ENCODE measurements at regions not wholly inside any gene's neighbourhood (a gene's known extent, or its start where the extent isn't known, plus 50 kb on each side); places are given as distances from the start of the nearest gene placed in this dataset.

DNA sequence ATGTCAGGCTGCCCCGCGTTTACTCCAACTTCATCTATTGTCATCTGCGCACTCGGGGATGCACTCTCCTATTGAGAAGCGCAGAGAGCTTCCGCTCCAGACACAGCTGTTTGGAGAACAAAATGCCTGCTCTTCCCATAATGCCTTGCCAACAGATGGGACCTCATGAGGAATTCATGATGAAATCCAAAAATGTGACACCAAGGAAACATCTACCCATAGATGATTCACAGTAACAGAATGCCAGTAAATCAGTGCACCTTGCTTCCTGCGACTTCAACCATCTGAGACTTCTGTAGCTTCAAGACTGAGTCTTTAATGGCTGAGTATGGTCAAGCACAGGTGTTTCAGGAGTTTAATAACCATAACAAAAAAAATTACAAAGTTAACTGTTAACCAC, 1144.9 kb upstream of the GOT2 start:
- H3K79me2 ChIP-seq (ENCODE audit: insufficient read depth, low read length), result no peaks in the 10 kb centered on the region
- no peaks in the 10 kb centered on the region for H3K36me3 ChIP-seq (ENCODE audit: low read length)
- H3F3A ChIP-seq (ENCODE audit: insufficient read depth), result no peaks in the 10 kb centered on the region
- no peaks in the 10 kb centered on the region for H3K9me2 ChIP-seq (replicated peaks; ENCODE audit: insufficient read depth, low read length)
- no peak overlapping the region for H3K4me2 ChIP-seq (ENCODE audit: low read depth, low read length, poor library complexity, severe bottlenecking)
- no peaks in the 10 kb centered on the region for H3K27me3 ChIP-seq (ENCODE audit: low read length)
- H2AFZ ChIP-seq (ENCODE audit: low read depth, low read length, severe bottlenecking), result no peak overlapping the region
- TF ChIP-seq, protein P1, sequence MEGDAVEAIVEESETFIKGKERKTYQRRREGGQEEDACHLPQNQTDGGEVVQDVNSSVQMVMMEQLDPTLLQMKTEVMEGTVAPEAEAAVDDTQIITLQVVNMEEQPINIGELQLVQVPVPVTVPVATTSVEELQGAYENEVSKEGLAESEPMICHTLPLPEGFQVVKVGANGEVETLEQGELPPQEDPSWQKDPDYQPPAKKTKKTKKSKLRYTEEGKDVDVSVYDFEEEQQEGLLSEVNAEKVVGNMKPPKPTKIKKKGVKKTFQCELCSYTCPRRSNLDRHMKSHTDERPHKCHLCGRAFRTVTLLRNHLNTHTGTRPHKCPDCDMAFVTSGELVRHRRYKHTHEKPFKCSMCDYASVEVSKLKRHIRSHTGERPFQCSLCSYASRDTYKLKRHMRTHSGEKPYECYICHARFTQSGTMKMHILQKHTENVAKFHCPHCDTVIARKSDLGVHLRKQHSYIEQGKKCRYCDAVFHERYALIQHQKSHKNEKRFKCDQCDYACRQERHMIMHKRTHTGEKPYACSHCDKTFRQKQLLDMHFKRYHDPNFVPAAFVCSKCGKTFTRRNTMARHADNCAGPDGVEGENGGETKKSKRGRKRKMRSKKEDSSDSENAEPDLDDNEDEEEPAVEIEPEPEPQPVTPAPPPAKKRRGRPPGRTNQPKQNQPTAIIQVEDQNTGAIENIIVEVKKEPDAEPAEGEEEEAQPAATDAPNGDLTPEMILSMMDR (IDR thresholded peaks at IDR 0.05; ENCODE audit: insufficient read depth, low read length, poor library complexity, severe bottlenecking), result no peak
- no peak for TF ChIP-seq EZH2phosphoT487 (conservative IDR thresholded peaks at IDR 0.05; ENCODE audit: low read length)
- H3K9me3 ChIP-seq (ENCODE audit: insufficient read depth, low read length), result no peaks in the 10 kb centered on the region
- no peak overlapping the region for H3K4me3 ChIP-seq (ENCODE audit: insufficient read depth, low read length, poor library complexity, severe bottlenecking)
- H3K9ac ChIP-seq (ENCODE audit: low read length), result no peak overlapping the region
- H3K27ac ChIP-seq (ENCODE audit: low read depth, low read length), result no peak overlapping the region
- no peaks in the 10 kb centered on the region for H4K20me1 ChIP-seq (ENCODE audit: low read depth, low read length)

GRCh38 chr16:59878479-59878878, 1144.4 kb upstream of the GOT2 start:
- H3K9ac ChIP-seq (ENCODE audit: low read length), result no peak overlapping the region
- H3K9me3 ChIP-seq (ENCODE audit: insufficient read depth, low read length), result no peaks in the 10 kb centered on the region
- H3F3A ChIP-seq (ENCODE audit: insufficient read depth), result no peaks in the 10 kb centered on the region
- H2AFZ ChIP-seq (ENCODE audit: low read depth, low read length, severe bottlenecking), result no peak overlapping the region
- H3K27ac ChIP-seq (ENCODE audit: low read depth, low read length), result no peak overlapping the region
- no peak overlapping the region for H3K4me3 ChIP-seq (ENCODE audit: insufficient read depth, low read length, poor library complexity, severe bottlenecking)
- no peaks in the 10 kb centered on the region for H3K79me2 ChIP-seq (ENCODE audit: insufficient read depth, low read length)
- no peak for TF ChIP-seq EZH2phosphoT487 (conservative IDR thresholded peaks at IDR 0.05; ENCODE audit: low read length)
- TF ChIP-seq, protein P1 (IDR thresholded peaks at IDR 0.05; ENCODE audit: insufficient read depth, low read length, poor library complexity, severe bottlenecking), result no peak
- no peaks in the 10 kb centered on the region for H3K27me3 ChIP-seq (ENCODE audit: low read length)
- no peaks in the 10 kb centered on the region for H4K20me1 ChIP-seq (ENCODE audit: low read depth, low read length)
- no peaks in the 10 kb centered on the region for H3K9me2 ChIP-seq (replicated peaks; ENCODE audit: insufficient read depth, low read length)
- no peaks in the 10 kb centered on the region for H3K36me3 ChIP-seq (ENCODE audit: low read length)
- no peak overlapping the region for H3K4me2 ChIP-seq (ENCODE audit: low read depth, low read length, poor library complexity, severe bottlenecking)

- Histone ChIP-seq H3K4me3 (ENCODE audit: insufficient read depth, low read length, poor library complexity, severe bottlenecking) (no peak overlapping the region), H3K79me2 (ENCODE audit: insufficient read depth, low read length) (no peaks in the 10 kb centered on the region), H3K27me3 (ENCODE audit: low read length) (no peaks in the 10 kb centered on the region), H2AFZ (ENCODE audit: low read depth, low read length, severe bottlenecking) (no peak overlapping the region), H4K20me1 (ENCODE audit: low read depth, low read length) (no peaks in the 10 kb centered on the region), H3K36me3 (ENCODE audit: low read length) (no peaks in the 10 kb centered on the region), H3K9me3 (ENCODE audit: insufficient read depth, low read length) (no peaks in the 10 kb centered on the region), H3K4me2 (ENCODE audit: low read depth, low read length, poor library complexity, severe bottlenecking) (no peak overlapping the region), H3K27ac (ENCODE audit: low read depth, low read length) (no peak overlapping the region), H3F3A (ENCODE audit: insufficient read depth) (no peaks in the 10 kb centered on the region), H3K9me2 (replicated peaks; ENCODE audit: insufficient read depth, low read length) (no peaks in the 10 kb centered on the region), H3K9ac (ENCODE audit: low read length) (no peak overlapping the region)
- TF ChIP-seq, protein P1 (IDR thresholded peaks at IDR 0.05; ENCODE audit: insufficient read depth, low read length, poor library complexity, severe bottlenecking), result no peak
- no peak for TF ChIP-seq EZH2phosphoT487 (conservative IDR thresholded peaks at IDR 0.05; ENCODE audit: low read length)
These were observed 1131.0 kb upstream of the GOT2 start for GRCh38 chr16:59864981-59865666.

All from SU-DHL-6 (cell line).